Breast epithelium (tissue), 3 donors: ENCODE measurements at regions not wholly inside any gene's neighbourhood (a gene's known extent, or its start where the extent isn't known, plus 50 kb on each side); places are given as distances from the start of the nearest gene placed in this dataset.

ENCODE experiments used
- POLR2A ChIP-seq: fragments of 450-650 bp; IDR thresholded peaks from one replicate; pipeline ENCODE4 v1.6.1; 2016; ENCODE audit warnings: antibody characterized with exemption, mild to moderate bottlenecking, moderate library complexity
- TF ChIP-seq, protein P1 (sequence below), 3 donors: fragments of 450-650 bp; IDR thresholded peaks; one replicate each; pipeline ENCODE4 v1.5.1; 2016 to 2017; ENCODE audit warnings: antibody characterized with exemption in 3 of 3, mild to moderate bottlenecking in 3 of 3, moderate library complexity in 3 of 3

DNA sequence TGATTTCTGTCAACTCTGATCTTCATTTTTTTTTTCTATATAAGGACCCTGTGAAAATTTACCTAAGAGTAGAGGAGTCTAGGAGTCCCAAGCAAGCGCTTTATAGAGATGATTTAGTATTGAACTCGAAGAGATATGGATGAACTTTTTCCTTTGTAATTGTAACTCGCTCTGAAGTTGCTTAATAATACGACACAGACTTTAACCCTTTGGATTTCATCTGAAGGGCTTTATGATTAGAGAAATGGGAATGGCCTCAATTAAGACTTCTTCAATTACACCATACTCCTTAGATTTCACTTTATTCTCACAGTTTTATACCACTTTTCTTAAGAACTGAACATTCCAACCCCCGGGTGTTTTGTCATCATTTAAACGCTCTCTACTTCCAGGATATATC, 647.7 kb downstream of the HTR1A start:
- TF ChIP-seq POLR2A: no peak
- TF ChIP-seq, protein P1, sequence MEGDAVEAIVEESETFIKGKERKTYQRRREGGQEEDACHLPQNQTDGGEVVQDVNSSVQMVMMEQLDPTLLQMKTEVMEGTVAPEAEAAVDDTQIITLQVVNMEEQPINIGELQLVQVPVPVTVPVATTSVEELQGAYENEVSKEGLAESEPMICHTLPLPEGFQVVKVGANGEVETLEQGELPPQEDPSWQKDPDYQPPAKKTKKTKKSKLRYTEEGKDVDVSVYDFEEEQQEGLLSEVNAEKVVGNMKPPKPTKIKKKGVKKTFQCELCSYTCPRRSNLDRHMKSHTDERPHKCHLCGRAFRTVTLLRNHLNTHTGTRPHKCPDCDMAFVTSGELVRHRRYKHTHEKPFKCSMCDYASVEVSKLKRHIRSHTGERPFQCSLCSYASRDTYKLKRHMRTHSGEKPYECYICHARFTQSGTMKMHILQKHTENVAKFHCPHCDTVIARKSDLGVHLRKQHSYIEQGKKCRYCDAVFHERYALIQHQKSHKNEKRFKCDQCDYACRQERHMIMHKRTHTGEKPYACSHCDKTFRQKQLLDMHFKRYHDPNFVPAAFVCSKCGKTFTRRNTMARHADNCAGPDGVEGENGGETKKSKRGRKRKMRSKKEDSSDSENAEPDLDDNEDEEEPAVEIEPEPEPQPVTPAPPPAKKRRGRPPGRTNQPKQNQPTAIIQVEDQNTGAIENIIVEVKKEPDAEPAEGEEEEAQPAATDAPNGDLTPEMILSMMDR (IDR thresholded peaks at IDR 0.05): no peak
